BE2C (cell line): ENCODE measurements at regions not wholly inside any gene's neighbourhood (a gene's known extent, or its start where the extent isn't known, plus 50 kb on each side); places are given as distances from the start of the nearest gene placed in this dataset.
"Not testable (repeated sequence)": the region's sequence is repeated elsewhere in the genome, so short reads cannot be mapped to it uniquely, and the experiment has no call there.

Experiments
- DNase-seq: peaks from one replicate; pipeline ENCODE4 v3.0.0-alpha.2; 2020
- H3K27me3 ChIP-seq: fragments of 250-450 bp; sonication (Bioruptor Pico); 2 replicates; pipeline ENCODE4 v1.5.1; 2020; ENCODE audit warnings: mild to moderate bottlenecking
- H3K36me3 ChIP-seq: fragments of 250-450 bp; sonication (Bioruptor Pico); 2 replicates; pipeline ENCODE4 v1.5.1; 2020; ENCODE audit warnings: mild to moderate bottlenecking
- H3K4me1 ChIP-seq: fragments of 250-450 bp; sonication (Bioruptor Pico); 2 replicates; pipeline ENCODE4 v1.5.1; 2020
- H3K4me3 ChIP-seq: 2 replicates; pipeline ENCODE4 v1.5.1; 2011; ENCODE audit warnings: low read depth, low read length
- H3K9me3 ChIP-seq: fragments of 250-450 bp; sonication (Bioruptor Pico); 2 replicates; pipeline ENCODE4 v1.5.1; 2020
- TF ChIP-seq, protein P1 (sequence below): IDR thresholded peaks from 2 replicates; pipeline ENCODE4 v1.5.1; 2012; ENCODE audit warnings: mild to moderate bottlenecking, low read depth, low read length

DNA sequence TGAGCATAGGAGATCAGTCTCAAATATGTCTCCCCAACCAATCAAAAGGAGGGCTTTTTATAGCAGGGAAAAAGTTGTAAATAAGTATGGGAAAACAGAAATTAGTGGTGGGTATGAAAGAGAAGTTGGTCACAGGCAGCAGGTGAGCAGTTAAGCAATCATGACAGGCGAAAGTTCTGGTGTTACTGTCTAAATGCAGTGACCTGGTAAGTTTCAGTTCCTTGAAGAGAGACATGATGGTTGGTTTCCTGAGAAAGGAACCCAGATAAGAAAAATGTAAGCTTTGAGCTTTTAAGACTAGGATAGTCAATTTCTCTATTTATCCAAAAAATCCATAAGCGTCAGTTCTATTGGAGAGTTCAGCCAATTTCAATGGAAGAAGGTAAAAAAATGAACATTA is 466.2 kb upstream of the FLRT2 start:
- no peak for DNase-seq
- TF ChIP-seq, protein P1, sequence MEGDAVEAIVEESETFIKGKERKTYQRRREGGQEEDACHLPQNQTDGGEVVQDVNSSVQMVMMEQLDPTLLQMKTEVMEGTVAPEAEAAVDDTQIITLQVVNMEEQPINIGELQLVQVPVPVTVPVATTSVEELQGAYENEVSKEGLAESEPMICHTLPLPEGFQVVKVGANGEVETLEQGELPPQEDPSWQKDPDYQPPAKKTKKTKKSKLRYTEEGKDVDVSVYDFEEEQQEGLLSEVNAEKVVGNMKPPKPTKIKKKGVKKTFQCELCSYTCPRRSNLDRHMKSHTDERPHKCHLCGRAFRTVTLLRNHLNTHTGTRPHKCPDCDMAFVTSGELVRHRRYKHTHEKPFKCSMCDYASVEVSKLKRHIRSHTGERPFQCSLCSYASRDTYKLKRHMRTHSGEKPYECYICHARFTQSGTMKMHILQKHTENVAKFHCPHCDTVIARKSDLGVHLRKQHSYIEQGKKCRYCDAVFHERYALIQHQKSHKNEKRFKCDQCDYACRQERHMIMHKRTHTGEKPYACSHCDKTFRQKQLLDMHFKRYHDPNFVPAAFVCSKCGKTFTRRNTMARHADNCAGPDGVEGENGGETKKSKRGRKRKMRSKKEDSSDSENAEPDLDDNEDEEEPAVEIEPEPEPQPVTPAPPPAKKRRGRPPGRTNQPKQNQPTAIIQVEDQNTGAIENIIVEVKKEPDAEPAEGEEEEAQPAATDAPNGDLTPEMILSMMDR, result no peak
- no peaks in the 10 kb centered on the region for H3K4me1 ChIP-seq
- H3K4me3 ChIP-seq, result no peak overlapping the region
- no peaks in the 10 kb centered on the region for H3K9me3 ChIP-seq
- H3K36me3 ChIP-seq, result no peaks in the 10 kb centered on the region
- no peaks in the 10 kb centered on the region for H3K27me3 ChIP-seq

DNA sequence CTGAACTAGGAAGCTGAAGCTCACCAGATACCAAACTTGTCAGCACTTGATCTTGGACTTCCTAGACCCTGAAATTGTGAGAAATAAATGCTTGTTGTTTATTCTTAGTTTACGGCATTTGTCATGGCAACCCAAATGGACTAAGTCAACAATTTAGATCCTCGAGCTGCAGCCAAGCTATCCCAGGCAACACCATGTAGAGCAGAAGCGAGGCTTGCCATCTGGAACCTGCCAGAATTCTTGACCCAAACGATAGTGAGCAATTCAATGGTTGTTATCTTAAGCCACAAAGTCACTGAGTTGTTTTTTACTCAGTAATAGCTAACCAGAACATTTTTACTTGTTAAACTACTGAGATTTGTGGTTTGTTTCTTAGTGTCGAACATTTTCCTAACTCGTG is 458.5 kb upstream of the FLRT2 start:
- no peaks in the 10 kb centered on the region; the same call in 1 of the 2 replicates for H3K9me3 ChIP-seq
- no peaks in the 10 kb centered on the region for H3K4me1 ChIP-seq
- DNase-seq, result no peak
- TF ChIP-seq, protein P1, result no peak
- H3K36me3 ChIP-seq, result no peaks in the 10 kb centered on the region
- H3K4me3 ChIP-seq, result no peak overlapping the region
- H3K27me3 ChIP-seq, result no peaks in the 10 kb centered on the region

DNA sequence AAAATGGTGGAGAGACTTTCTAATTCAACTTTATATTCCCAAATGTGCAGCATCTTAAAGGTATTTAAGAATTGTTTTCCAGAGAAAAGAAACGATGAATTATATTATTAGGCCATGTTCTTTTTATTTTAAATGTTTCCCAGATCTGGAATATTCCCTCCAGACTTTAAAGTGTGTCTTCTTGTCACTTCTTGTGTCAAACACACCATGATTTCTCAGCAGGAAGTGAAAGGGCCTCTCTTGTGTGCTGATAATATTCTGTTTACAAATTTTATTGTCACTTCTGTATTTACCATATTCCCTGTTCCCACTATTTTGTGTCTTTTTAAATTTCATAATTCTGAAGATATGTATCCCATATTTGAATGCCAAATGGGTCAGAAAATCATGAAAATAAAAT is 455.0 kb upstream of the FLRT2 start:
- H3K36me3 ChIP-seq, result no peaks in the 10 kb centered on the region
- TF ChIP-seq, protein P1, result no peak
- DNase-seq, result no peak
- H3K27me3 ChIP-seq, result no peaks in the 10 kb centered on the region
- H3K9me3 ChIP-seq, result no peaks in the 10 kb centered on the region; the same call in 1 of the 2 replicates
- no peaks in the 10 kb centered on the region for H3K4me1 ChIP-seq
- H3K4me3 ChIP-seq, result no peak overlapping the region

DNA sequence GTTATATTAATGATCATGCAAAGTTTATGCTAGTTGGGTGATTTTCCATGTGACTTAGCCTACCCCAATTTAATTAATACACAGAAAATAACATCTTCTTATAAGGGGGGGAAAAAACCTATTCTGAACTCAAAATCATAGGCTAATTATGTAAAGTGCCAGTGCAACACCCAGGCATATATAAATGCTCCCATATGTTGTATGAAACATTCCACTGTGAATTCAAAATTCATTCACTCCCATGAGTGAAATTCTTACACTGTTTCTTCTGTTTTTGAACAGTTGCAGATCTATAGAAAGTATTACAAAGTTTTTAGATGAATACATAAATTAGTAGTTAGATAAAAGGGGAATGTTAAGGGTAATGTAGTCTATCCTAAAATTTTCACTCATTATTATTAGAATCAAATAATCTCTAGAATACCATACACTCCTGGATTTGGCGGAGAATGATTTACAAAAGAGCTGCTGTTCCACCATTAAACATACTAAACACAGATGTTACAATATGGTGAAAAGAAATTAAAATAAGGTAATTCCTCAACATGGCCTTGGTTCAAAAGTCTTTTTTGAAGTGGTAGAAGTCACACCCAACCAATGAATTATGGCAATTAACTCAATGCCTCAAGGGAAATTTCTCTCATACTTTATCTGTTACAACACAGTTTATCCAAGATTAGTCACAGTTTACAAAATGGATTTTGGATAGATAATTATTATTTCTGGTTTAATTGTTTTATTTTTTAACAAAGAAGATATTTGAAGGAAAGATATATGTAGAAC is 454.1 kb upstream of the FLRT2 start:
- Histone ChIP-seq H3K4me1 (no peaks in the 10 kb centered on the region), H3K4me3 (no peak overlapping the region), H3K27me3 (no peaks in the 10 kb centered on the region), H3K9me3 (no peaks in the 10 kb centered on the region; the same call in 1 of the 2 replicates), H3K36me3 (no peaks in the 10 kb centered on the region)
- no peak for DNase-seq
- TF ChIP-seq, protein P1, result no peak

DNA sequence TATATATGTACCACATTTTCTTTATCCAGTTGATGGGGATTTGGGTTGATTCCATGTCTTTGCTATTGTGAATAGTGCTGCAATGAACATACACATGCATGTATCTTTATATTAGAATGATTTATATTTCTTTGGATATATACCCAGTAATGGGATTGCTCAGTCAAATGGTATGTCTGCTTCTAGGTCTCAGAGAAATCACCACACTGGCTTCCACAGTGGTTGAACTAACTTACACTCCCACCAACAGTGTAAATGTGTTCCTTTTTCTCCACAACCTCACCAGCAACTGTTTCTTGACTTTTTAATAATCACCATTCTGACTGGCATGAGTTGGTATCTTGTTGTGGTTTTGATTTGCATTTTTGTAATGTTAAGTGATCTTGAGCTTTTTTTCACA is 452.2 kb upstream of the FLRT2 start:
- H3K4me3 ChIP-seq, H3K9me3 ChIP-seq, DNase-seq, H3K36me3 ChIP-seq, H3K27me3 ChIP-seq, H3K4me1 ChIP-seq: not testable (repeated sequence)

DNA sequence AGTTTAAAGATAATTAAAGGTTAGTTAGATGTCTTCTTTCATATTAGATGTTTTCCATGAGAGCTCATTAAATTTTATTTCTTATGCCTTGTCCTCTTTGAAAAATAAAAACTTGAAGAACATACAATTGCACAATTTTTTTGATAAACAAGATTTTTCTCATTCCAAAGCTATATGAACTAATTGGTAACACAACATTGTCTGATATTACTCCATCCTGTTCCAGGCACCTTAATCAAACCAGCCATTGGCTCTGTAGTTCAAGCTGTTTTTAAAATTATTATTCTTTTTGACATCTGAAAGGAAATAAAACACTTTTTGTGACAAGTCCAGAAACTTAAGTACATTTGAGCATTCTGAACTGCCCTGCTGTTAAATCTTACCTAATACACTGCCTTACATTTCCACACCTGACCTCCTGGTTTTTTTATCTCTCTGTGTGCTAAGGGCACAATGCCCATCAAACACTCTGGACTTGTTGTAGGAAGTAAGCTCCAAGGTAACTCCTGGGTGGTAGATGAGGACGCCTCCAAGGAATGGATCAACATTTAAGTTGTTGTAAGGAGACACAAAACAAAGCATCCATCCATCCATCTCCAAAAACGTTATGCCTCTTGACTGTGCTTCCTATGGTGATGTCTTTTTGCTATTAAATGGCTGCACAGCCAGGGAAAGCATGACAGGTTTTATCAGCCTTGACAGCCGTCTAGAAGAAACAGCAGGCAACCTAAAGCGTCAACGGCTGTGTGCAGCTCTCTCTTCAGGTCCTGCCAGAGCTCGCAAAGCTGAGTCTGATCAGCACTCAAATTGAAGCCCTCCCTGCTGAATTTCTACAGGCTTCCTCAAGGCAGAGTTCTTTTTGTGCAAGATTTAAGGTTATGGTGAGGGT is 449.9 kb upstream of the FLRT2 start:
- Histone ChIP-seq H3K4me1 (no peaks in the 10 kb centered on the region), H3K4me3 (no peak overlapping the region), H3K9me3 (no peaks in the 10 kb centered on the region), H3K36me3 (no peaks in the 10 kb centered on the region), H3K27me3 (no peaks in the 10 kb centered on the region)
- TF ChIP-seq, protein P1, result no peak
- DNase-seq, result no peak
